GM12874 (cell line): ENCODE measurements at regions not wholly inside any gene's neighbourhood (a gene's known extent, or its start where the extent isn't known, plus 50 kb on each side); places are given as distances from the start of the nearest gene placed in this dataset.

ENCODE experiments used
- CTCF ChIP-seq: IDR thresholded peaks from 2 replicates; pipeline ENCODE4 v1.5.1; 2011; ENCODE audit warnings: low read depth, mild to moderate bottlenecking, control low read depth, low read length, moderate library complexity; ENCODE audit not compliant: insufficient read depth

GRCh38 chr3:110254591-110254990 lies 817.0 kb upstream of the NECTIN3 start:
- no peak for TF ChIP-seq CTCF

- TF ChIP-seq CTCF, result no peak
These were observed 810.5 kb upstream of the NECTIN3 start for GRCh38 chr3:110261141-110261540.

GRCh38 chr3:110262896-110263295 lies 808.7 kb upstream of the NECTIN3 start:
- TF ChIP-seq CTCF, result no peak

GRCh38 chr3:110265302-110265701 lies 806.3 kb upstream of the NECTIN3 start:
- TF ChIP-seq CTCF, result no peak

GRCh38 chr3:110267304-110267845 lies 804.2 kb upstream of the NECTIN3 start:
- TF ChIP-seq CTCF, result no peak

- no peak for TF ChIP-seq CTCF
These were observed 799.1 kb upstream of the NECTIN3 start for GRCh38 chr3:110272525-110272924.

- TF ChIP-seq CTCF, result no peak
These were observed 779.6 kb upstream of the NECTIN3 start for GRCh38 chr3:110291886-110292501.
